ENCODE measurements at regions not wholly inside any gene's neighbourhood (a gene's known extent, or its start where the extent isn't known, plus 50 kb on each side); places are given as distances from the start of the nearest gene placed in this dataset.

- no peak for DNase-seq (ENCODE audit: low read depth)
- no peak for TF ChIP-seq CTCF (conservative IDR thresholded peaks at IDR 0.05; ENCODE audit: control insufficient read depth, insufficient read depth, low read depth, low read length)
- no peak overlapping the region for H3K4me3 ChIP-seq (ENCODE audit: control insufficient read depth, low read depth, low read length)
Measured at GRCh38 chr12:90120627-90121026, 412.0 kb upstream of the ATP2B1 start.

GRCh38 chr12:90112666-90113065 is 404.0 kb upstream of the ATP2B1 start:
- no peak for TF ChIP-seq CTCF (conservative IDR thresholded peaks at IDR 0.05; ENCODE audit: control insufficient read depth, insufficient read depth, low read depth, low read length)
- DNase-seq (ENCODE audit: low read depth): no peak
- H3K4me3 ChIP-seq (ENCODE audit: control insufficient read depth, low read depth, low read length): no peak overlapping the region

- H3K4me3 ChIP-seq (ENCODE audit: control insufficient read depth, low read depth, low read length): no peak overlapping the region
- no peak for DNase-seq (ENCODE audit: low read depth)
- TF ChIP-seq CTCF (conservative IDR thresholded peaks at IDR 0.05; ENCODE audit: control insufficient read depth, insufficient read depth, low read depth, low read length): no peak
Measured at GRCh38 chr12:90111791-90112580, 403.3 kb upstream of the ATP2B1 start.

GRCh38 chr12:90106568-90106967 is 397.9 kb upstream of the ATP2B1 start:
- no peak for TF ChIP-seq CTCF (conservative IDR thresholded peaks at IDR 0.05; ENCODE audit: control insufficient read depth, insufficient read depth, low read depth, low read length)
- H3K4me3 ChIP-seq (ENCODE audit: control insufficient read depth, low read depth, low read length): no peak overlapping the region
- no peak for DNase-seq (ENCODE audit: low read depth)

- peak; percentile 70 for TF ChIP-seq CTCF (conservative IDR thresholded peaks at IDR 0.05; ENCODE audit: control insufficient read depth, insufficient read depth, low read depth, low read length)
- DNase-seq (ENCODE audit: low read depth): peak; percentile 61
- no peak overlapping the region for H3K4me3 ChIP-seq (ENCODE audit: control insufficient read depth, low read depth, low read length)
Measured at GRCh38 chr12:90102957-90103652, 394.5 kb upstream of the ATP2B1 start.

GRCh38 chr12:90100579-90100978 is 391.9 kb upstream of the ATP2B1 start:
- DNase-seq (ENCODE audit: low read depth): no peak

More at GRCh38 chr12:90100579-90100978, 391.9 kb upstream of the ATP2B1 start:
- no peak for TF ChIP-seq CTCF (conservative IDR thresholded peaks at IDR 0.05; ENCODE audit: control insufficient read depth, insufficient read depth, low read depth, low read length)
- no peak overlapping the region for H3K4me3 ChIP-seq (ENCODE audit: control insufficient read depth, low read depth, low read length)

Data from fibroblast of mammary gland (primary cell).